Progenitor cell of endocrine pancreas (in vitro differentiated cells): ENCODE measurements at regions not wholly inside any gene's neighbourhood (a gene's known extent, or its start where the extent isn't known, plus 50 kb on each side); places are given as distances from the start of the nearest gene placed in this dataset.

Experiments used
- DNase-seq: peaks from one replicate; pipeline ENCODE4 v3.0.0; 2021; ENCODE audit warnings: low spot score; ENCODE audit not compliant: unreplicated experiment
- H3K27ac Mint-ChIP-seq: 2 replicates; pipeline ENCODE4 v1.8.0; 2021; ENCODE audit warnings: mild to moderate bottlenecking, moderate library complexity, mixed read lengths
- H3K27me3 Mint-ChIP-seq: 2 replicates; pipeline ENCODE4 v1.8.0; 2021; ENCODE audit warnings: mixed read lengths
- H3K36me3 Mint-ChIP-seq: 2 replicates; pipeline ENCODE4 v1.8.0; 2022; ENCODE audit warnings: mixed read lengths; ENCODE audit not compliant: insufficient read depth
- H3K4me1 Mint-ChIP-seq: 2 replicates; pipeline ENCODE4 v1.8.0; 2021; ENCODE audit warnings: low read depth, mixed read lengths
- H3K4me3 Mint-ChIP-seq: 2 replicates; pipeline ENCODE4 v1.8.0; 2021; ENCODE audit warnings: low read depth, mild to moderate bottlenecking, moderate library complexity, mixed read lengths
- H3K9me3 Mint-ChIP-seq: 2 replicates; pipeline ENCODE4 v1.8.0; 2021; ENCODE audit warnings: low read depth, mixed read lengths
- TF ChIP-seq, protein P1 (sequence below): fragments of 200-600 bp; sonication (generic); IDR thresholded peaks from one replicate; pipeline ENCODE4 v1.5.0; 2021; ENCODE audit warnings: antibody characterized with exemption, mild to moderate bottlenecking; ENCODE audit not compliant: unreplicated experiment

DNA sequence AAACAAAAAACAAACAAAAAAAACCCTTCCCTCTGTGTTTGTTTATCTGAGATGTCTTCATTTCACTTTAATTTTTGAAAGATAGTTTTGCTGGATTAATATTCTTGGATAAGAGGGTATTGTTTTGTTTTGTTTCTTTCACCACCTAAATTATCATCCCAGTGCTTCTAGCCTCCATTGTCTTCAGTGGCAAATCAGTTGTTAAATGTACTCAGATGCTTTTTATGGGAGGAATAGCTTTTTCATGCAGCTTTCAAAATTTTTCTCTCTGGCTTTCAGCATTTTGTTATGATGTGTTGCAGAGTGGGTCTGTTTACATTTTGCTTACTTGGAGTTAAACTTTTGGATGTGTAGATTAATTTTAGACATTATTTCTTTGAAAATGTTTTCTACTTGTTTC lies 203.5 kb upstream of the DCC start:
- H3K27ac Mint-ChIP-seq: no peak overlapping the region
- TF ChIP-seq, protein P1, sequence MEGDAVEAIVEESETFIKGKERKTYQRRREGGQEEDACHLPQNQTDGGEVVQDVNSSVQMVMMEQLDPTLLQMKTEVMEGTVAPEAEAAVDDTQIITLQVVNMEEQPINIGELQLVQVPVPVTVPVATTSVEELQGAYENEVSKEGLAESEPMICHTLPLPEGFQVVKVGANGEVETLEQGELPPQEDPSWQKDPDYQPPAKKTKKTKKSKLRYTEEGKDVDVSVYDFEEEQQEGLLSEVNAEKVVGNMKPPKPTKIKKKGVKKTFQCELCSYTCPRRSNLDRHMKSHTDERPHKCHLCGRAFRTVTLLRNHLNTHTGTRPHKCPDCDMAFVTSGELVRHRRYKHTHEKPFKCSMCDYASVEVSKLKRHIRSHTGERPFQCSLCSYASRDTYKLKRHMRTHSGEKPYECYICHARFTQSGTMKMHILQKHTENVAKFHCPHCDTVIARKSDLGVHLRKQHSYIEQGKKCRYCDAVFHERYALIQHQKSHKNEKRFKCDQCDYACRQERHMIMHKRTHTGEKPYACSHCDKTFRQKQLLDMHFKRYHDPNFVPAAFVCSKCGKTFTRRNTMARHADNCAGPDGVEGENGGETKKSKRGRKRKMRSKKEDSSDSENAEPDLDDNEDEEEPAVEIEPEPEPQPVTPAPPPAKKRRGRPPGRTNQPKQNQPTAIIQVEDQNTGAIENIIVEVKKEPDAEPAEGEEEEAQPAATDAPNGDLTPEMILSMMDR: no peak

DNA sequence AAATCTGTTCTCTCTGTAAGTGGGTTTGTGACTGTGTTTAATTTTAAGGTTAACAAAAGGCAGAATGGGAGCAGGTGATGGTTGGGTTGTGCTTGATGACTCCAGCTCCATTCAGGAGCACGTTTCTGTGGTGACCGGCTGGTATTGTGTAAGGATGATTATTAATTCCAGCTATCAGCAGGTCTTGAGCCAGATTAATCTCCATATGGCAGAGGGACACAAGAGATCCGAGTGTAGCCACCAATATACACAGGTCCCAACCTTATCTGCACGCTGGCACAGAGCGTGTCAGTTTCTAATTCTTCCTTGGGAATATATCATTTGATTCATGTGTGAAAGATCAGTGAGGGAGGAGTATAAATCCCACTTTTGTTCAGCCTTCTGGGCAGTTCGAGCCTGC lies 199.0 kb upstream of the DCC start:
- peaks cover 36% of the 10 kb centered on the region for H3K9me3 Mint-ChIP-seq
- H3K27ac Mint-ChIP-seq: no peak overlapping the region
- H3K4me3 Mint-ChIP-seq: no peak overlapping the region
- TF ChIP-seq, protein P1: no peak
- H3K4me1 Mint-ChIP-seq: peaks cover 1% of the 10 kb centered on the region
- H3K27me3 Mint-ChIP-seq: no peaks in the 10 kb centered on the region
- no peak for DNase-seq
- H3K36me3 Mint-ChIP-seq: peaks cover 5% of the 10 kb centered on the region

More for the DNA sequence above, 203.5 kb upstream of the DCC start:
- H3K4me1 Mint-ChIP-seq: peaks cover 1% of the 10 kb centered on the region
- H3K27me3 Mint-ChIP-seq: no peaks in the 10 kb centered on the region
- peaks cover 5% of the 10 kb centered on the region for H3K36me3 Mint-ChIP-seq
- H3K9me3 Mint-ChIP-seq: peaks cover 22% of the 10 kb centered on the region
- no peak overlapping the region for H3K4me3 Mint-ChIP-seq
- no peak for DNase-seq

DNA sequence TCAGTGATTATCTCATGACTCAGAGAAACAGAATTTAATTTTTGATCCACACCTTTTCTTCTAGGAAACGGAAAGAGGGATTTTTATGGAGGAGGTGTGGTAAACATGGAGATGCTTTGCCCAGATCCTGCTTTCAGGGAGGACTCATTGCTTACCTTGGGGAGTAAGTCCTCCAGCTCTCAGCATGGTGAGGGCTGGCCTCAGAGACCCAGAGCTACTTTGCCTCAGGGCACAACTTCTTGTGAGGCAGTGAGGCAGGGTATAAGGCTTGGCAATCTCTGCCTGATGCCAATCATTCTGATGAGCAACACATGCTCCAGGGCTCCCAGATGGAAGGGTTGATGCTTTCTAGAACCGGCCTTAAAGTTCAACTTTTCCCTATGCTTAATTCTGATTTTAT lies 189.9 kb upstream of the DCC start:
- TF ChIP-seq, protein P1: no peak
- Mint-ChIP-seq H3K9me3 (peaks cover 5% of the 10 kb centered on the region), H3K4me3 (no peak overlapping the region), H3K27me3 (no peaks in the 10 kb centered on the region), H3K27ac (no peak overlapping the region), H3K4me1 (no peaks in the 10 kb centered on the region), H3K36me3 (no peaks in the 10 kb centered on the region)
- DNase-seq: no peak

DNA sequence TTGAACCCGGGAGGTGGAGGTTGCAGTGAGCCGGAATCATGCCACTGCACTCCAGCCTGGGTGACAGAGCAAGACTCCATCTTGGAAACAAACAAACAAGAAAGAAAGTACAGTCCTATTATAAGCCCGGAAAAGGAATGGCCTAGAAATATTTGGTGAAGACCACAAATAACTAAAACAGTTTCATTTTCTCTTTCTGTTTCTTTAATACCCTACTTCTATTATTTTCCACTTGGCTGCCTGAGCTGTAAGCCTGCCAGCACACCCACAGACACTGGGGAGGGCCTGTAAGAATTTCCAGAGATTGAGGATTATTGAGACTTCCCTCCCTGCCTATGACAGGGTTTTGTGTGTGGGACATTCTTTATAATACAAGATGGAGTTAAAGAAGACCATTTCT lies 188.0 kb upstream of the DCC start:
- peaks cover 2% of the 10 kb centered on the region for H3K9me3 Mint-ChIP-seq
- H3K4me3 Mint-ChIP-seq: no peak overlapping the region
- H3K27ac Mint-ChIP-seq: no peak overlapping the region
- no peaks in the 10 kb centered on the region for H3K36me3 Mint-ChIP-seq
- no peaks in the 10 kb centered on the region for H3K27me3 Mint-ChIP-seq
- TF ChIP-seq, protein P1: no peak
- DNase-seq: no peak
- no peaks in the 10 kb centered on the region for H3K4me1 Mint-ChIP-seq

DNA sequence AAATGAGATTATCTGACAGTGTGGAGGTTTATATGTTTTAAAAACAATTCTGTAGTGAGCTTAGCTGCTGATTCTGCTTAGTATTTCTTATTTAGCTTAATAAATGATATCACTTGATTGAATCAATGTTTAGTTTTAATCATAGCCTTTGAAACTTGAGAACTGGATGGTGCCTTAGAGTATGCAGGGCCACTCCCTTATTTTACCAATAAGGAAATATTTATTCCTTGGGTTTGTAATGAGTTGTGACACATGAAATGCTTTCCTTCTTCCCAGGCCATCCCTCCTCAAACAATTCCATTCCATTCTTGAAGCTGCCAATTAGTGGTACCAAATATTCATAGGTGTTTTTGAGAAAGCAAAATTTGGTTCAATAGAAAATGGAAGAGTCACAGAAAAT lies 183.8 kb upstream of the DCC start:
- Mint-ChIP-seq H3K27ac (no peak overlapping the region), H3K4me1 (no peaks in the 10 kb centered on the region), H3K9me3 (no peaks in the 10 kb centered on the region), H3K36me3 (no peaks in the 10 kb centered on the region), H3K27me3 (no peaks in the 10 kb centered on the region), H3K4me3 (no peak overlapping the region)
- DNase-seq: no peak
- TF ChIP-seq, protein P1: no peak
